ENCODE measurements at regions not wholly inside any gene's neighbourhood (a gene's known extent, or its start where the extent isn't known, plus 50 kb on each side); places are given as distances from the start of the nearest gene placed in this dataset.

DNA sequence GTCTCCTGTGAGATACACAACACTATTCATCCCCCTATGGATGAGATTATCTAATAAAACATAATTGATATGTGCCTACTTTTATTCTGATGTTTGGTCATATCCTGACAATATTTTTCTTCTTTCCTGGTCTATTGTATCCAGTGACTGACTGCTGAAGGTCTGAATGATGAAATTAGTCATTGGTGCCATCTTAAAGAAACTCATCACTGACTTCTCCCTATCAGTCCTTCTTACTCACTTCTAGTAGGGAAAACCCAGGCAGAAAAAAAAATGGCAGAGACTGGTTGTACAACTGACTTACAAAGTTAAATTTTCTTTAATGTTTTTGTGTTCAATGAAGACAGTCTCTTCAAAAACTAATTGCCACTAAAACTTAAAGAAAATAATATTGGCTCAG, 377.4 kb downstream of the HTR7 start:
- H3K27ac ChIP-seq (ENCODE audit: low read length), result no peak overlapping the region
- H3K36me3 ChIP-seq (ENCODE audit: control insufficient read depth, insufficient read depth, low read length), result no peaks in the 10 kb centered on the region
- DNase-seq (ENCODE audit: low read depth, low spot score), result no peak
- H3K27me3 ChIP-seq (ENCODE audit: control insufficient read depth, insufficient read depth, low read length), result no peaks in the 10 kb centered on the region
- no peak overlapping the region for H3K4me3 ChIP-seq (ENCODE audit: low read length)
- no peaks in the 10 kb centered on the region for H3K9me3 ChIP-seq (ENCODE audit: control insufficient read depth, insufficient read depth, low read length)
- H3K4me1 ChIP-seq (ENCODE audit: control insufficient read depth, insufficient read depth, low read length), result peaks cover 4% of the 10 kb centered on the region; the same call in 1 of the 2 replicates

DNA sequence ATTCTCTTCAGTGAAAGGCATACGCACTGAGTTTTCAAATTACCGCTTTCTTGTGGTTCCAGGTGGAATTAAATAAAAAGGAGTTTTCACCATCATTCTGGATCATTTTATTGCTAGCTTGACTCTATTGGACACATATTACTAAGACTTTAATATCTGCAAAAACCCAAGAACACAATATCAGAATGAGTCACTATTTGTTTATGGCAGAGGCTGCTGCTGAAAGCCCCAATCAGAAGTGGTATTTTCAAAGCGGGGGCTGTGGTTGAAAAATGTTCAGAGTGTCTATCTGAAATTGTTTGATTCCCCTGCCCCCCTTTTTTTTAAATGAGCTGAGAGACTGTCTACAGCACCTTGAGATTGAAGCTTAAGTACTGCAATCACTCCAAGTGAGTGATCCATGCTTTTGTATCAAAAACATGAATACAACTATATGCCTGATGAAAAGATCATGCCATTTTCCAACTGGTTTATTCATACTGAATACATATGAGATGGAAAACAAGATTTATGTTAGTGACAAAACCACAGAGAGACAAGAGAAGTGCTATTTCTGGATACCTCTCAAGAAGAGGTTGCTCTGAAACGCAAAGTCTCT, 376.4 kb downstream of the HTR7 start:
- Histone ChIP-seq H3K4me3 (ENCODE audit: low read length) (no peak overlapping the region), H3K27ac (ENCODE audit: low read length) (no peak overlapping the region), H3K27me3 (ENCODE audit: control insufficient read depth, insufficient read depth, low read length) (no peaks in the 10 kb centered on the region), H3K36me3 (ENCODE audit: control insufficient read depth, insufficient read depth, low read length) (no peaks in the 10 kb centered on the region), H3K4me1 (ENCODE audit: control insufficient read depth, insufficient read depth, low read length) (peaks cover 4% of the 10 kb centered on the region; the same call in 1 of the 2 replicates), H3K9me3 (ENCODE audit: control insufficient read depth, insufficient read depth, low read length) (no peaks in the 10 kb centered on the region)
- no peak for DNase-seq (ENCODE audit: low read depth, low spot score)
- no CpG with 5 or more reads among the region's 4 CpGs for WGBS (ENCODE audit: insufficient coverage, insufficient read length)

DNA sequence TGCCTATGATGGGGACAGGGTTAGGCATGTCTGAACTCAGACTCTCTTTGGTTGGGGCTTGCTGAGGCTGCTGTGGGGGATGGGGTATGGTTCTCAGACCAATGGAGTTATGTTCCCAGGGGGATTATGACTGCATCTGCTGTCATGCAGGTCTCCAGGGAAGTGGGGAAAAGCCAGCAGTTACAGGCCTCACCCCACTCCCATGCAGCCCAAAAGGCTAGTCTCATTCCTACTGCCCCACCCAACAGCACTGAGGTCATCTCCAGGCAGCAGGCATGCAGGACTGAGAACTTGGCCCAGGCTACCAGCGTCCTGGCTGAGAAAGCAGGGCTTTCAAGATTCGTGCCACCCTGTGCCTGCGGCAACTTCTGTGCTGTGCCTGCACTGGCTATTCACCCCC, 373.3 kb downstream of the HTR7 start:
- H3K36me3 ChIP-seq (ENCODE audit: control insufficient read depth, insufficient read depth, low read length), result no peaks in the 10 kb centered on the region
- no peaks in the 10 kb centered on the region for H3K9me3 ChIP-seq (ENCODE audit: control insufficient read depth, insufficient read depth, low read length)
- WGBS (ENCODE audit: insufficient coverage, insufficient read length), result no CpG with 5 or more reads among the region's 3 CpGs
- no peak overlapping the region for H3K4me3 ChIP-seq (ENCODE audit: low read length)
- DNase-seq (ENCODE audit: low read depth, low spot score), result no peak
- H3K27me3 ChIP-seq (ENCODE audit: control insufficient read depth, insufficient read depth, low read length), result no peaks in the 10 kb centered on the region
- peaks cover 4% of the 10 kb centered on the region; the same call in 1 of the 2 replicates for H3K4me1 ChIP-seq (ENCODE audit: control insufficient read depth, insufficient read depth, low read length)
- H3K27ac ChIP-seq (ENCODE audit: low read length), result no peak overlapping the region

DNA sequence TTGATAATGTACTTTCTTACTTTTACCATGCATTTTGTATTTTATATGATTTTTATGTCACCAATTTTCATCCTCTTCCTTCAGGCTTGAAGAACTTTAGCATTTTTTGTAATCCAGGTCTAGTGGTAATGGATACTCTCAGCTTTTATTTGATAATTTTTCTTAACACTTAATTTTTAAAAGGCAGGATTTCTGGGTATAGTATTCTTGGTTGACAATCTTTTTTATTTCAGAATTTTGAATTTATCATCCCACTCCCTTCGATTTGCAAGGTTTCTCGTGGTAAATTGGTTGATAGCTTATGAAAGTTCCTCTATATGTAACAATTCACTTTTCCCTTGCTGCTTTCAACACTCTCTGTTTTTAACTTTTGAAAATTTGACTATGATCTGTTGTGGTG, 363.7 kb downstream of the HTR7 start:
- no CpG with 5 or more reads among the region's 2 CpGs for WGBS (ENCODE audit: insufficient coverage, insufficient read length)
- H3K27ac ChIP-seq (ENCODE audit: low read length), result no peak overlapping the region
- H3K27me3 ChIP-seq (ENCODE audit: control insufficient read depth, insufficient read depth, low read length), result no peaks in the 10 kb centered on the region
- no peak for DNase-seq (ENCODE audit: low read depth, low spot score)
- H3K4me3 ChIP-seq (ENCODE audit: low read length), result no peak overlapping the region
- H3K36me3 ChIP-seq (ENCODE audit: control insufficient read depth, insufficient read depth, low read length), result no peaks in the 10 kb centered on the region
- no peaks in the 10 kb centered on the region for H3K9me3 ChIP-seq (ENCODE audit: control insufficient read depth, insufficient read depth, low read length)
- no peaks in the 10 kb centered on the region for H3K4me1 ChIP-seq (ENCODE audit: control insufficient read depth, insufficient read depth, low read length)

DNA sequence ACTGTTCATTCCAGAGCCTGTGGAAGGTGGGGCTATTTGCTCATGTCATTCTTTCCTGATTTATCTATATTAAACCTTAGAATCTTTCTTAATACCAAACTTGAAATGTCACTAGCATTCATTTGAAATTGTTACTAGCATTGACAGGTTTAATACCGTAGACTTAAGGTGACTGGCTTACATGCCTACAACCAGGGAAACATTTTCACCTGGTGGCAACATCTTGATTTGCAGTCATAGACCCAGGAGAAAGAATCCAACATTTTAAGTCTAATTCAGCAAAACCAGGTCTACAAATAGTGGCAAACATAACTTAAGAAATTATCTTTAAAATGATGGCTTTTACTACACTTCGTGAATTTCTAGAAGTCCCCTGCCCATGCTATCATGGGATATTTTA, 353.7 kb downstream of the HTR7 start:
- Histone ChIP-seq H3K36me3 (ENCODE audit: control insufficient read depth, insufficient read depth, low read length) (no peaks in the 10 kb centered on the region), H3K9me3 (ENCODE audit: control insufficient read depth, insufficient read depth, low read length) (no peaks in the 10 kb centered on the region), H3K27ac (ENCODE audit: low read length) (no peak overlapping the region), H3K4me3 (ENCODE audit: low read length) (no peak overlapping the region), H3K27me3 (ENCODE audit: control insufficient read depth, insufficient read depth, low read length) (no peaks in the 10 kb centered on the region), H3K4me1 (ENCODE audit: control insufficient read depth, insufficient read depth, low read length) (no peaks in the 10 kb centered on the region)
- no CpG with 5 or more reads among the region's 2 CpGs for WGBS (ENCODE audit: insufficient coverage, insufficient read length)
- DNase-seq (ENCODE audit: low read depth, low spot score), result no peak

DNA sequence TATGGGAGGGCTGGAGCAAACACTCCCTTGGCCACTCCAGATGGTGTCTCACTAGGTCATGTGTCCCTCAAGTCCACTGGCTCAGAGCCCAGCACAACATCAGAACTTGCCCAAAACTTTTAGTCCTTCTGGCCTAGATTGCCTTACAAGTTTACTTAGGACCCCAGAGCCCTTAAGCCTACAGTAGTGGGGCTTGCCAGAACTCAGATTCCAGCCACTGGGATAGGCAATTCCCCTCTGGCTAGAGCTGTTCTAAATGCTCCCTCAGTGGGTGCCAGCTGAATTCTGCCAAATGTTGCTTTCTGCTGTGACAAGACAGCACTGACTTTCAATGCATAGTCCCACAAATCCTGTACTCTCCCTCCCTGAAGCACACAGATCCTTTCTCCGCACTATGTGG, 331.1 kb downstream of the HTR7 start:
- no peak for DNase-seq (ENCODE audit: low read depth, low spot score)
- Histone ChIP-seq H3K27ac (ENCODE audit: low read length) (no peak overlapping the region), H3K36me3 (ENCODE audit: control insufficient read depth, insufficient read depth, low read length) (no peaks in the 10 kb centered on the region), H3K4me1 (ENCODE audit: control insufficient read depth, insufficient read depth, low read length) (no peaks in the 10 kb centered on the region), H3K27me3 (ENCODE audit: control insufficient read depth, insufficient read depth, low read length) (peaks cover 1% of the 10 kb centered on the region; the same call in 1 of the 2 replicates), H3K4me3 (ENCODE audit: low read length) (no peak overlapping the region), H3K9me3 (ENCODE audit: control insufficient read depth, insufficient read depth, low read length) (no peaks in the 10 kb centered on the region)
- no CpG with 5 or more reads among the region's 1 CpG for WGBS (ENCODE audit: insufficient coverage, insufficient read length)

DNA sequence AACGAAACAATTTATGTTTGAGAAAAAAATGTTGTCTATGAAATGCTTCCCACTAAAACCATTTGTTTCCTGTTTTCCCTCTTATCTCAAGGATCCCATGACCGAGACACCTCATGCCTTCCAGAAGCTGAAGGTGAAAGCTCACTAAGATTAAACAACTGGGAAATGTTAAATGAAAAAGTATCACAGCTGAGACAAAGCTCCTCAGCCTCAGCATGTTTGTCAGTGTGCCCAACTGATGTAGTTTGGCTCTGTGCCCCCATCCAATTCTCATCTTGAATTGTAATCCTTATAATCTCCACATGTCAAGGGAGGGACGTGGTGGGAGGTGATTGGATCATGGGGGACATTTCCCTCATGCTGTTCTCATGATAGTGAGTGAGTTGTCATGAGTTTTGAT, 327.3 kb downstream of the HTR7 start:
- Histone ChIP-seq H3K4me1 (ENCODE audit: control insufficient read depth, insufficient read depth, low read length) (no peaks in the 10 kb centered on the region), H3K27me3 (ENCODE audit: control insufficient read depth, insufficient read depth, low read length) (peaks cover 1% of the 10 kb centered on the region; the same call in 1 of the 2 replicates), H3K9me3 (ENCODE audit: control insufficient read depth, insufficient read depth, low read length) (no peaks in the 10 kb centered on the region), H3K36me3 (ENCODE audit: control insufficient read depth, insufficient read depth, low read length) (no peaks in the 10 kb centered on the region), H3K27ac (ENCODE audit: low read length) (no peak overlapping the region), H3K4me3 (ENCODE audit: low read length) (no peak overlapping the region)
- no peak for DNase-seq (ENCODE audit: low read depth, low spot score)
- no CpG with 5 or more reads among the region's 3 CpGs for WGBS (ENCODE audit: insufficient coverage, insufficient read length)

DNA sequence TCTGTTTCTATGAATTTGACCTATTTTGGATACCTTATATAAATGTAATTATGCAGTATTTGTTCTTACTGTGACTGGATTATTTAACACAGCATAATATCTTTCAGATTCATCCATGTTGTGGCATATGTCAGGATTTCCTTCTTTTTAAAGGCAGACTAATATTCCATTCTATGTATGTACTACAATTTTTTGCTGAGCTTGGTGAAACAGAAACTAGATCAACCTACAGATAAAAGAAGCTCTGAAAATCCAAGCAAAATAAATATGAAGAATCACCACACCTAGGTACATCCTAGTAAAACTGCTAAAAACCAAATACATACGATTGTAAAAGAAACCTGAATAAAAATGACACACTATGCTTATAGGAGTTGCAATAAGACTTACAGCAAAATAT, 300.5 kb downstream of the HTR7 start:
- no peaks in the 10 kb centered on the region for H3K36me3 ChIP-seq (ENCODE audit: control insufficient read depth, insufficient read depth, low read length)
- WGBS (ENCODE audit: insufficient coverage, insufficient read length), result no CpG with 5 or more reads among the region's 1 CpG
- no peak overlapping the region for H3K4me3 ChIP-seq (ENCODE audit: low read length)
- H3K27me3 ChIP-seq (ENCODE audit: control insufficient read depth, insufficient read depth, low read length), result no peaks in the 10 kb centered on the region
- no peak for DNase-seq (ENCODE audit: low read depth, low spot score)
- H3K9me3 ChIP-seq (ENCODE audit: control insufficient read depth, insufficient read depth, low read length), result no peaks in the 10 kb centered on the region
- no peak overlapping the region for H3K27ac ChIP-seq (ENCODE audit: low read length)
- no peaks in the 10 kb centered on the region for H3K4me1 ChIP-seq (ENCODE audit: control insufficient read depth, insufficient read depth, low read length)

DNA sequence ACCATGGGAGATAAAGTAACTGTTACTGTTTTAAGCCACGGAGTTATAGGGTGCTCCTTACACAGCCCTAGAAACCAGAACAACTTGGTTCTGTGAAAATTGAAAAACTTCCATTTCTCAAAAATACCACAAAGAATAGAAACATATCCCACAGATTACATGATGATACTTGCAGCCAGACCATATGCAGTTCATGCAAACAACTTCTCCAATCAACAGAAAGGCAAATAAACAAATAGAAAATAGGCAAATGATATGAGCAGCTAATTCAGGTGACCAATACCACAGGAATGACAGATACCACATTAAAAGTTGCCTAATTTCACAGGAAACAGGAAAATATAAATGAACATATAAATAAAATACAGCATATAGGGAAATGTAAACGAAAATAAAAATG, 297.5 kb downstream of the HTR7 start:
- Histone ChIP-seq H3K4me3 (ENCODE audit: low read length) (no peak overlapping the region), H3K4me1 (ENCODE audit: control insufficient read depth, insufficient read depth, low read length) (no peaks in the 10 kb centered on the region), H3K36me3 (ENCODE audit: control insufficient read depth, insufficient read depth, low read length) (no peaks in the 10 kb centered on the region), H3K27me3 (ENCODE audit: control insufficient read depth, insufficient read depth, low read length) (no peaks in the 10 kb centered on the region), H3K9me3 (ENCODE audit: control insufficient read depth, insufficient read depth, low read length) (no peaks in the 10 kb centered on the region), H3K27ac (ENCODE audit: low read length) (no peak overlapping the region)
- no CpG with 5 or more reads among the region's 2 CpGs for WGBS (ENCODE audit: insufficient coverage, insufficient read length)
- no peak for DNase-seq (ENCODE audit: low read depth, low spot score)

DNA sequence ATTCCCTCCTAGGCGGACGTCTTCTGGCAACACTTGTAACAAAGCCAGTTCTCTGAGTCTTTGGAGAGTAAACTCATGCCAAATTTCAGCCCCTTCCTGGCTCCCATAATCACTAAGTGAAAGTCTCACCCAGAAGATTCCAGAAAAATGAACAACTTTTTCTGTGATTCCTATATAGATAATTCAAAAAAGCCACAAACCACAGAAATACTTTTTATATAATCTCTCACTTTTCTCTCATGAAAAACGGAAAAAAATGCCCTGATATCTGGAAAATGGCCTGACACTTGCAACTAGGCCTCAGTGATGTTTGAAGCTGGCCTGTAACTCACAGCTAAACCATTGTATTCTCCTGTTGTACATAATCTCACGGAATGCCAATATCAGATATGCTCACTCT, 296.2 kb downstream of the HTR7 start:
- no peak for DNase-seq (ENCODE audit: low read depth, low spot score)
- WGBS (ENCODE audit: insufficient coverage, insufficient read length), result no CpG with 5 or more reads among the region's 4 CpGs
- Histone ChIP-seq H3K36me3 (ENCODE audit: control insufficient read depth, insufficient read depth, low read length) (no peaks in the 10 kb centered on the region), H3K4me1 (ENCODE audit: control insufficient read depth, insufficient read depth, low read length) (no peaks in the 10 kb centered on the region), H3K27ac (ENCODE audit: low read length) (no peak overlapping the region), H3K4me3 (ENCODE audit: low read length) (no peak overlapping the region), H3K27me3 (ENCODE audit: control insufficient read depth, insufficient read depth, low read length) (no peaks in the 10 kb centered on the region), H3K9me3 (ENCODE audit: control insufficient read depth, insufficient read depth, low read length) (no peaks in the 10 kb centered on the region)

DNA sequence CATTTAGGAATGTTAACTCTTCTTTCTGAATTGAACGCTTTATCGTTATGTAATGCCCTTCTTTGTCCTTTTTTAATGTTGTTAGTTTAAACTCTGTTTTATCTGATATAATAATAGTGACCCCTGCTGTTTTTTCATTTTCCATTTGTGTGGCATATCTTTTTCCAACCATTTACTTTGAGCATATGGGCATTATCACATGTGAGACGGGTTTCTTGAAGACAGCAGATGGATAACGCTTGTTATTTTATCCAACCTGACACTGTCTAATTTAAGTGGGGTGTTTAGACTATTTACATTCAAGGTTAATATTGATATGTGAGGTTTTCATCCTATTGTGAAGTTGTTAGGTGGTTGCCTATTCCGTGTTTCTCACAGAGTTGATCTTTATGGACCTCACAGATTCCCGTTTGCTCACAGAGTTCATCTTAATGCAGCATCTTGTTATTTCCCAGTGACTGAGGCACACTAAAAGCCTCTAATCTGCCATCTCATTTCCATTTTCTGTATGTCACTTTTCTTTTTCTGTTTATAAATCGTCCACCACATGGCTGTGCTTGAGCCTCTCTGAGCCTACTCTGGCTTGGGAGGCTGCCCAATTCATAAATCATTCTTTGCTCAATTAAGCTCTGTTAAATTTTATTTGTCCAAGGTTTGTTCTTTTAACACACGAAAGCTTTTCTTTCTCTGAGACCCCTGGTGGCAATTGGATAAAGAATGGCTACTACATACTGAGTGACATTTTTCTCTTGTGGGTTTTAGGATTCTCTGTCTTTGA, 286.2 kb downstream of the HTR7 start:
- Histone ChIP-seq H3K27ac (ENCODE audit: low read length) (no peak overlapping the region), H3K4me1 (ENCODE audit: control insufficient read depth, insufficient read depth, low read length) (no peaks in the 10 kb centered on the region), H3K4me3 (ENCODE audit: low read length) (no peak overlapping the region), H3K36me3 (ENCODE audit: control insufficient read depth, insufficient read depth, low read length) (no peaks in the 10 kb centered on the region), H3K9me3 (ENCODE audit: control insufficient read depth, insufficient read depth, low read length) (no peaks in the 10 kb centered on the region), H3K27me3 (ENCODE audit: control insufficient read depth, insufficient read depth, low read length) (no peaks in the 10 kb centered on the region)
- DNase-seq (ENCODE audit: low read depth, low spot score), result no peak
- WGBS (ENCODE audit: insufficient coverage, insufficient read length), result no CpG with 5 or more reads among the region's 8 CpGs
